ENCODE measurements at regions not wholly inside any gene's neighbourhood (a gene's known extent, or its start where the extent isn't known, plus 50 kb on each side); places are given as distances from the start of the nearest gene placed in this dataset.

GRCh38 chr1:244315996-244316395, 135.7 kb downstream of the ADSS2 start:
- no TSS peak for BruUV-seq (replicated peaks)
- ChIA-PET CTCF (no interaction called here), POLR2A (no interaction called here), SMC1A (ENCODE audit: uncharacterized antibody, unreplicated experiment) (interaction anchor here (1.4 kb wide), 1 partner anchor 9 kb away, joined by 4 read pairs; no protein-coding TSS in a partner anchor), RAD21 (ENCODE audit: unreplicated experiment) (no interaction called here)
- DNase-seq (ENCODE audit: low read depth, low spot score) = no peak
- Histone ChIP-seq H3K4me3 (no peak overlapping the region), H3K27ac (ENCODE audit: control insufficient read depth, insufficient read depth) (no peak overlapping the region), H3K9ac (ENCODE audit: control insufficient read depth, insufficient read depth, low read length) (no peak overlapping the region), H3K4me2 (ENCODE audit: control insufficient read depth, insufficient read depth) (no peak overlapping the region), H4K20me1 (ENCODE audit: control insufficient read depth, insufficient read depth) (no peaks in the 10 kb centered on the region), H2AFZ (ENCODE audit: control insufficient read depth, low read depth, low read length) (no peak overlapping the region), H3K36me3 (ENCODE audit: control insufficient read depth in 2 of 2, insufficient read depth in 2 of 2, low read length in 1 of 2) (no peaks in the 10 kb centered on the region), H3K79me2 (ENCODE audit: control insufficient read depth, insufficient read depth, low read length) (peaks cover 2% of the 10 kb centered on the region), H3K27me3 (replicated peaks in 1 of 2; ENCODE audit: control insufficient read depth in 2 of 2, insufficient read depth in 2 of 2, low read length in 1 of 2) (no peaks in the 10 kb centered on the region), H3K4me1 (ENCODE audit: control insufficient read depth, insufficient read depth, low read length) (peaks cover 24% of the 10 kb centered on the region), H3K9me3 (replicated peaks; ENCODE audit: control insufficient read depth, insufficient read depth, low read length) (no peaks in the 10 kb centered on the region; the same call in 2 of the 3 replicates)
- no peak for TF ChIP-seq RELB (IDR thresholded peaks at IDR 0.05; ENCODE audit: low read depth)
- TF ChIP-seq EED (IDR thresholded peaks at IDR 0.05; ENCODE audit: low read depth) = no peak
- TF ChIP-seq PAX5 (IDR thresholded peaks at IDR 0.05; ENCODE audit: borderline replicate concordance, low read depth, low read length) = no peak
- TF ChIP-seq MYB (IDR thresholded peaks at IDR 0.05; ENCODE audit: borderline replicate concordance, low read depth, low read length) = no peak
- no peak for TF ChIP-seq SMARCA5 (IDR thresholded peaks at IDR 0.05)
- TF ChIP-seq NFXL1 (IDR thresholded peaks at IDR 0.05; ENCODE audit: borderline replicate concordance) = no peak
- TF ChIP-seq NBN (IDR thresholded peaks at IDR 0.05) = no peak
- TF ChIP-seq RELA (IDR thresholded peaks at IDR 0.05; ENCODE audit: borderline replicate concordance, partially characterized antibody) = no peak
- no peak for TF ChIP-seq CBFB (IDR thresholded peaks at IDR 0.05; ENCODE audit: low read depth)
- no peak for TF ChIP-seq RBBP5 (conservative IDR thresholded peaks at IDR 0.05)
- no peak for TF ChIP-seq RFX5 (IDR thresholded peaks at IDR 0.05; ENCODE audit: low read depth, low read length)
- TF ChIP-seq CBX5 (IDR thresholded peaks at IDR 0.05; ENCODE audit: low read depth) = no peak
- no peak for TF ChIP-seq NFIC (IDR thresholded peaks at IDR 0.05; ENCODE audit: low read depth, low read length)
- no peak for TF ChIP-seq NRF1 (conservative IDR thresholded peaks at IDR 0.05; ENCODE audit: low read depth, low read length)
- TF ChIP-seq TCF7 (IDR thresholded peaks at IDR 0.05; ENCODE audit: borderline replicate concordance) = no peak
- TF ChIP-seq EGR1 (IDR thresholded peaks at IDR 0.05; ENCODE audit: borderline replicate concordance in 1 of 2, low read depth in 2 of 2, low read length in 2 of 2) = no peak
- no peak for TF ChIP-seq ZNF24 (IDR thresholded peaks at IDR 0.05)
- no peak for TF ChIP-seq SREBF1 (IDR thresholded peaks at IDR 0.05; ENCODE audit: low read length)
- TF ChIP-seq BCLAF1 (IDR thresholded peaks at IDR 0.05) = no peak
- TF ChIP-seq ZBED1 (IDR thresholded peaks at IDR 0.05; ENCODE audit: borderline replicate concordance) = no peak
- 100% methylated on average over 4 of the region's 4 CpGs for WGBS (ENCODE audit: insufficient coverage, insufficient replicate concordance, low lambda C conversion rate, missing lambda C conversion rate)
- in situ Hi-C loops (cut with MboI) (no loop called here), intact Hi-C loops (cut with micrococcal nuclease; ENCODE audit: unreplicated experiment) (loop anchor here (5.0 kb wide), 1 partner anchor 91 kb away; no protein-coding TSS in a partner anchor)
- no peak for ATAC-seq
- no peak for FAIRE-seq
